ENCODE measurements at regions not wholly inside any gene's neighbourhood (a gene's known extent, or its start where the extent isn't known, plus 50 kb on each side); places are given as distances from the start of the nearest gene placed in this dataset.
"Not testable (repeated sequence)": the region's sequence is repeated elsewhere in the genome, so short reads cannot be mapped to it uniquely, and the experiment has no call there.

- peak; percentile 8 for FAIRE-seq
Measured at GRCh38 chr14:106222731-106223130, 696.3 kb downstream of the TMEM121 start.

DNA sequence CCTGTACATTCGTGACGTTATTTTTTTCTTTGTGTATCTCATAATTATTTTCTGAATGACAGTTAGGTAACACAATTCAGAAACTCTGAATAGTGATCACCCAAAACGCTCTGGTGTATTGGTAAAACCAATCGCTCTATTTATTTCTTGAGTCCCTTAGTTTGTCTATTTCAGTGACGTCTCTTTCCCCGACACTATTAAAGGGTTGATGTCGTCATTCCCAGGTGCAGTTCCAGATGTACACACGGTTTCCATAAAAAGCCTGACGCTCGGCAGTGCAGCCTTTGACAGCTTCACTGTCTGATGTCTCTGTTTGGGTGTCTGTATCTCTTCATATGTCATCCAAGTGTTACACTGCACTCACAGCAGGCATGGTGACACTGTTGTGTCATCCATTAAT is 701.4 kb downstream of the TMEM121 start:
- no peak for FAIRE-seq

DNA sequence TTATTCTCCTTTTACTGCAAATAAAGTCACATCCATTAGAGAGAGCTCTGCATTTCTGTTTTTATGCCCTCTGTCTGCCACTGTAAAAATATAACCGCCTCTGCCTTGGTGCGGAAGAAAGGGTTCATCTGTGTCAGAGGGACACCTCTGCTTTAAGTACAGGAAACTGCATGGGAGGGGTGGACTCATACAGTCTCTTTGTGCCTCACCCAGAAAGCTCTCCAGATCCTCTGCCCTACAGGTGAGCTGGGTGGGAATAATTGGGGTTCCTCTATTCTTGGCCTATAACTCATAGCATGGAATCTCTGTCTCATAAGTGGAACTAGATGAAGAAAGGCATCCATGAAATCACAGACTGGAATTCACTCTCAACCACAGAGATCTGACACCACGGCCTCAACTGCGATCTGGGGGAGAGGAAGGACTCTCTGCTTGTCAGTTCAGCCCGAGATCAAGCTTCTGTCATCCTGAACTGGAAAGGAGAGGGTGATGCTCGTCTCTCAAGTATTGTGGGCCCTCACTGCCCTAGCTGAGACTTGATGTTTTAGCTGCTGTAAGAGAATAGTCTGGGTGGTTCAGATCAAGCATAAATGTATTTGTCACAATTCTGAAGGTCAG is 702.3 kb downstream of the TMEM121 start:
- no peak for FAIRE-seq

GRCh38 chr14:106230071-106230470 is 703.7 kb downstream of the TMEM121 start:
- no peak for FAIRE-seq

DNA sequence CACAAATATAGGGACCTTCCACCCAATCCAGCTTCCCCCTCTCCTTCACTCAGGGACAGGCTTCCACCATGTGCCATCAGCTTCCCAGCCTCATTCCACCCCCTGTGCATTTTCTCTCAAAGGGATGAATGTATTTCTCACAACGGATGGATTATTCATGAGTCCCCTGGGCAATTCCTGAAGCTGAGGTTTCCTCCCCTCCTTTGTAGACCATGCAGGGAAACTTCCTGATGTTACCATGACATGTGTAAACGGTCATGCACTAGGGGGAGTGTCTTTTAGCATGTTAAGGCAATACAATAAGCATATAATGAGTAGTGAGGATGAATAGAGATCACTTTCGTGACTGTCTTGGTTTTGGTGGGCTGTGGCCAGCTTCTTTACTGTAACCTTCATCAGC is 706.8 kb downstream of the TMEM121 start:
- FAIRE-seq = not testable (repeated sequence)

DNA sequence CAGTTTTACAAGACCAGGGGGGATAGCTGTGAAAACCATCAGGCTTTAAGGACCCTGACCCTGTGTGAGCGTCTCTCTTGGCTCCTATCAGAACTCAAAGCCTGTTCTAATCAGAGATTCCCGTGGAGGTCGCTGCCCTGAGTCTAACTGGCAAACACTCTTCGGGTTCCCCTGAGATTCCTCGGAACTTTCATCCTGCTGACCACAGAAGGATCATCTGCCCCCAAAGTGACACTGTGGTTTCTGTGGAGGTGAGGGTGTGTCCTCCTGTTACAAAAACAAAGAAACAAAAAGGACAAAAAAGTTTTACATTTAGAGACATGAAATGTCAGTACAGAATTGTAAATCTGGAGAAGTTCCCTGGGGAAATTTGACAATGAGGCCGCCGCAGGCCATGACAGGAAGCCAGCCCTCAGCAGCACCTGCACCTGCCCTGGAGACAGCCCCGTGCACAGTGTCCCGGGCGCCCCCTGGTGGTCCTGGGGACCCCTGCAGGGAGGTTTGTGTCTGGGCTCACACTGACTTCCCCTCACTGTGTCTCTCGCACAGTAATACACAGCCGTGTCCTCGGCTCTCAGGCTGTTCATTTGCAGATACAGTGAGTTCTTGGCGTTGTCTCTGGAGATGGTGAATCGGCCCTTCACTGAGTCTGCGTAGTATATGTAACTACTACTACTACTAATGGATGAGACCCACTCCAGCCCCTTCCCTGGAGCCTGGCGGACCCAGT is 708.3 kb downstream of the TMEM121 start:
- not testable (repeated sequence) for FAIRE-seq

DNA sequence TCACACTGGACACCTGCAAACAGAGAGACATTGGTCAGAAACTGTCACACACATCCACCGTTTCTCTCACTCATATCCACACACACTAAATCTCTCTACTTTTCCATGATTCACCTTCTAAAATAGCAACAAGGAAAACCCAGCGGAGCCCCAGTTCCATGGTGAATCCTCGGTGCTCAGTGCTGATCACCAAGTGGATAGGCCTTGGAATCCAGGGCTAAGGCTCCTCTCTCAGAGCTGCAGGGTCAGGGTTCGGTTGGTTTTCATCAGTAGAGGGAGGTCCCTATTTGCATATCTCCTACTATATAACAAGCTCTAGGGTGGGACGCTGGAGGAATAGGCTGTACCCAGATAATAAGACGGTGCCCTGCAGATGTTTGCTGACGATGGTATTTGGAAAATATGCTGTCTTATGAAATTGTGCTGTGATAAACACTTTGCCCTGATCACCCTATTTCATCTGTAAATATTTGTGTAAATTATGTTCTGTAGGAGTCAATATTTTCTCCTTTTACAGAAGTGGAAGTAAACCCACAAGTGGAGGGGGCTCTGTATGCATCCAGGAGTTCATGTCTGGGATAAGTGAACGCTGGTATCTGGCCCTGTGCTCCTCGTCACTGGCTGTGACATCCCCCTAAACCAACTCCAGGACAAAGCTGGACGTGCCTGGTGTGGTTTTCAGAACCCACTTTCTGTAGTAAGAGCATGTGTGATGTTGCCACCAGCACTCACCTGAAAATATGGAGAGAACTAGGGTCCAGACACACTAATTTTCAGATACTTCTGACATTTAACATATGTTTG is 709.2 kb downstream of the TMEM121 start:
- no peak for FAIRE-seq

- FAIRE-seq = no peak
Measured at GRCh38 chr14:106248321-106249192, 722.2 kb downstream of the TMEM121 start.

DNA sequence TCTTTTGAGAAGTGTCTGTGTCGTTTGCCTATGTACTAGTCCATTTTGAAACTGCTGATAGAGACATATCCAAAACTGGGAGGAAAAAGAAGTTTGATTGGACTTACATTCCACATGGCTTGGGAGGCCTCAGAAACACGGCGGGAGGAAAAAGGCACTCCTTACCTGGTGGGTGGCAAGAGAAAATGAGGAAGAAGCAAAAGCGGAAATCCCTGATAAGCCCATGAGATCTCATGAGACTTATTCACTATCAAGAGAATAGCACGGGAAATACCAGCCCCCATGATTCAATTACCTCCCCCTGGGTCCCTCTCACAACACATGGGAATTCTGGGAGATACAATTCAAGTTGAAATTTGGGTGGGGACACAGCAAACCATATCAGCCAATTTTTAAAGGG is 727.6 kb downstream of the TMEM121 start:
- FAIRE-seq = not testable (repeated sequence)

DNA sequence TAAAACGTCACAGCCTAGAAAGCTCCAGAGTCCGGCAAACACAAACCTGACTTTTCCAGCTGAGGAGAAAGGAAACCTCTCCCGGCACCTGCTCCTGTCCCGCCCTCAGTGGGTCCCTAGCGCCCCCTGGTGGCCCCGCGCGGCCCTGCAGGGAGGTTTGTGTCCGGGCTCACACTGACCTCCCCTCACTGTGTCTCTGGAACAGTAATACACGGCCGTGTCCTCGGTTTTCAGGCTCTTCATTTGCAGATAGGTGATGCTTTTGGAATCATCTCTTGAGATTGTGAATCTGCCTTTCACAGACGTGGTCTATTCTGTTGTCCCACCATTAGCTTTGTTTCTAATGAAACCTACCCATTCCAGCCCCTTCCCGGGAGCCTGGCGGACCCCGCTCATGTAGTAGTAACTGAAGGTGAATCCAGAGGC is 731.2 kb downstream of the TMEM121 start:
- FAIRE-seq = not testable (repeated sequence)

- FAIRE-seq = no peak
Measured at GRCh38 chr14:106268013-106268727, 741.8 kb downstream of the TMEM121 start.

GRCh38 chr14:106269029-106269428 is 742.6 kb downstream of the TMEM121 start:
- FAIRE-seq = no peak

DNA sequence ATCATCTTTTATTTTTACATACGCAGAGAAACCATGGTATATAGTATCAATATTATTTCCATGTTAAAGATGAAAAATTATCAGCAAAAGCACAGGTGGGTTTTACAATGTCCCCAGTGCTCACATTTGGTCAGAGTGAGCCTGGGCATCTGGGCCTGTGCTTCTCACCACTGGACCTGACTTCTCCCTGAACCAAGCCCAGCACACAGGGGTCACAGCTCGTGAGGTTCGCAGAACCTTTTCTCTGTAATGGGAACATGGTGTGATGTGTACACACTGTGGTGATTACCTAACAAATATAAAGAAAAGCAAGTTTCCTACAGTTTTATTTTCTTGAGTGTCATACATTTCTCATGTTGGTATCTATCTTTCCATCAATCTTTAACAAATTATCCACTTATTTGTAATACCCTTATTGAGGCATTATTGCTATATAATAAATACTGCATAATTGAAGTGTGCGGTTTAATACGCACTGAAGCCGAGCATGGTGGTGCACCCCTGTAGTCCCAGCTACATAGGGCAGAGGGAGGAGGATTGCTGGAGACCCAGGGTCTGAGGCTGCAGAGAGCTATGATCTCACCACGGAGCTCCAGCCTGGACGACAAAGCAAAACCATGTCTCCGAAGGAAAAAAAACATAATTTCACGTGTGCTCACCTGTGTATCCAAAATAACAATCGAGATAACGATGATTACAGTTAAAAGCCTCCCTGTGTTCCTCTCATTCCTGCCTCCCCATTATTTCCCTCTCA is 743.2 kb downstream of the TMEM121 start:
- FAIRE-seq = no peak

GRCh38 chr14:106270476-106271121 is 744.2 kb downstream of the TMEM121 start:
- not testable (repeated sequence) for FAIRE-seq

GRCh38 chr14:106276326-106277267 is 750.2 kb downstream of the TMEM121 start:
- no peak for FAIRE-seq

DNA sequence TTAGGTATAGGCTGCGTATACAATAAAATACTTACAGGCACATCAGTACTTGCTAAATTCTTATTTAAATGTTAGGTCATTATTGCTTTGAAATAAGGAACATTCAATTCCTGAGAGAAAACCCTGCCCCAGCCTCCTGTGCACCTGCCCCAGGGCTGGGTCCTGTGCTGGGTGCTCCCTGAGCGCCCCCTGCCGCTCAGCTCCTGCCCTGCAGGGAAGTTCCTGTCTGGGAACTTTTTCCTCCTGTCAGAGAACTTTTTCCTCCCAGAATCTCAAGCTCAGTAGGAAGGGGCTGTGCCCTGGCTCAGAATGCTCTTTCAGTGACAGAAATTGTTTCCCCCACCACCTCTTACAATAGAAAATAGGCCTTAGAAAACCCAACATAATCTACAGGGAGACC is 751.1 kb downstream of the TMEM121 start:
- no peak for FAIRE-seq

GRCh38 chr14:106280876-106281275 is 754.5 kb downstream of the TMEM121 start:
- no peak for FAIRE-seq

DNA sequence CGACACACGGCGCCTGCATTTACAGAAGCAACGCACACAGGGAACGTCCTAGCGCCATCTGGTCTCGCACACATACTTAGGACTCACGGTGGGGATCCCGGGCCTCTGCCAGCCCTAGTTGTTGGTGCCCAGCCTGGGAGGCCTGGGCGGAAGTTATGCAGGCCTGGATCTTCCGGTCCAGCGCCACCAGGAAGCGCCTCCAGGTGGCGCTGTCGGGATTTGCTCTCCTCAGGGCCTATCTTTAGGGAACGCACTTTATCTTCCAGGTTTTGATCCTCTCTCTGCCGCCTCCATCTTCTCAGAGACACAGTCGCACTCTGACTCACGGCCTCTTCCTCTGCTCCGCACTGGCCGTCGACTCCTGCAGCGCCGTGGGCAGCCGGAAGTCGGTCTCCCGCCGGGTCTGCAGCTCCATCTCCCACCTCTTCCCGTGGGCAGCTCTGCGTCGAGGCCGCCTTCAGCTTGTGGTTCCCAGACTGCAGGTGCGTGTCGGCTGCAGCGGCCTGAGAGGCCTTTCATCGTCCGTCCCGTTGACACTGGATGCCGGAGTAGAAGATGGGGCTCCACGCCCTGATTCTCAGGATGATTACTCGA is 760.4 kb downstream of the TMEM121 start:
- FAIRE-seq = no peak

- FAIRE-seq = no peak
Measured at GRCh38 chr14:106287506-106287905, 761.1 kb downstream of the TMEM121 start.
